HEK293 (cell line): ENCODE measurements at regions not wholly inside any gene's neighbourhood (a gene's known extent, or its start where the extent isn't known, plus 50 kb on each side); places are given as distances from the start of the nearest gene placed in this dataset.

ENCODE experiments used
- CTCF ChIA-PET: fragments of 350-600 bp; formaldehyde crosslinking; extraction: SDS; loops from one replicate; lab custom pipeline; 2021; ENCODE audit warnings: antibody characterized with exemption; lab: Yijun Ruan, JAX
- POLR2A ChIA-PET: fragments of 300-600 bp; formaldehyde crosslinking; extraction: SDS; loops from one replicate; lab custom pipeline; 2020; ENCODE audit warnings: antibody characterized with exemption, inconsistent platforms; lab: Yijun Ruan, JAX
- H3K27ac ChIP-seq: fragments of 200-500 bp; sonication (Bioruptor generic); 2 replicates; pipeline ENCODE4 v1.5.1; 2014; ENCODE audit warnings: low read depth, low read length, control low read depth, inconsistent platforms; ENCODE audit errors: extremely low read depth
- H3K36me3 ChIP-seq, 2 experiments: fragments of 200-500 bp in 1 of 2; sonication (Bioruptor generic) in 1 of 2; 1 replicate in 1 of 2; 2 replicates in 1 of 2; pipeline ENCODE4 v1.5.1; 2014 to 2017; ENCODE audit warnings: inconsistent platforms in 2 of 2, low read length in 2 of 2; ENCODE audit not compliant: control insufficient read depth in 2 of 2, insufficient read depth in 1 of 2
- H3K4me1 ChIP-seq: fragments of 200-500 bp; sonication (Bioruptor generic); 2 replicates; pipeline ENCODE4 v1.5.1; 2014; ENCODE audit warnings: mild to moderate bottlenecking, low read length, inconsistent platforms; ENCODE audit not compliant: control insufficient read depth, insufficient read depth
- H3K4me3 ChIP-seq: 2 replicates; pipeline ENCODE4 v1.5.1; 2011; ENCODE audit warnings: low read depth, mild to moderate bottlenecking, control low read depth, low read length, moderate library complexity
- H3K9me3 ChIP-seq: fragments of 200-500 bp; sonication (Bioruptor generic); 2 replicates; pipeline ENCODE4 v1.5.1; 2014; ENCODE audit warnings: low read depth, low read length, inconsistent platforms; ENCODE audit not compliant: control insufficient read depth, insufficient read depth
- BCL11B ChIP-seq: fragments of 450-650 bp; formaldehyde crosslinking; IDR thresholded peaks from 2 replicates; pipeline ENCODE4 v1.5.1; 2016; ENCODE audit warnings: low read depth, missing biosample characterization, missing genetic modification characterization
- CTCF ChIP-seq: fragments of 450-650 bp; formaldehyde crosslinking; IDR thresholded peaks from 2 replicates; pipeline ENCODE4 v1.5.1; 2016; ENCODE audit warnings: missing biosample characterization, missing genetic modification characterization
- OSR2 ChIP-seq: fragments of 450-650 bp; formaldehyde crosslinking; IDR thresholded peaks from 2 replicates; pipeline ENCODE4 v1.5.1; 2016; ENCODE audit warnings: missing biosample characterization, missing genetic modification characterization
- PRDM4 ChIP-seq: fragments of 450-650 bp; formaldehyde crosslinking; IDR thresholded peaks from 2 replicates; pipeline ENCODE4 v1.5.1; 2017; ENCODE audit warnings: missing biosample characterization, missing genetic modification characterization
- SALL2 ChIP-seq: fragments of 450-650 bp; formaldehyde crosslinking; IDR thresholded peaks from 2 replicates; pipeline ENCODE4 v1.5.0; 2017; ENCODE audit warnings: missing biosample characterization, mild to moderate bottlenecking, missing genetic modification characterization, borderline replicate concordance
- SCRT2 ChIP-seq: fragments of 450-650 bp; formaldehyde crosslinking; IDR thresholded peaks from 2 replicates; pipeline ENCODE4 v1.5.1; 2016; ENCODE audit warnings: missing biosample characterization, missing genetic modification characterization
- TRIM28 ChIP-seq: IDR thresholded peaks from 2 replicates; pipeline ENCODE4 v1.6.1; 2011; ENCODE audit warnings: low read length, control low read depth, borderline replicate concordance
- ZBTB20 ChIP-seq: fragments of 450-650 bp; formaldehyde crosslinking; IDR thresholded peaks from 2 replicates; pipeline ENCODE4 v1.5.1; 2016; ENCODE audit warnings: missing biosample characterization, missing genetic modification characterization
- ZBTB6 ChIP-seq: fragments of 450-650 bp; formaldehyde crosslinking; IDR thresholded peaks from 2 replicates; pipeline ENCODE4 v1.5.1; 2017; ENCODE audit warnings: missing biosample characterization, missing genetic modification characterization
- ZNF184 ChIP-seq: fragments of 450-650 bp; IDR thresholded peaks from 2 replicates; pipeline ENCODE4 v1.5.1; 2018; ENCODE audit warnings: missing biosample characterization, mild to moderate bottlenecking, missing genetic modification characterization
- ZNF391 ChIP-seq: fragments of 450-650 bp; formaldehyde crosslinking; IDR thresholded peaks from 2 replicates; pipeline ENCODE4 v1.5.1; 2016; ENCODE audit warnings: low read depth, missing biosample characterization, missing genetic modification characterization, borderline replicate concordance
- ZNF433 ChIP-seq: fragments of 450-650 bp; formaldehyde crosslinking; IDR thresholded peaks from 2 replicates; pipeline ENCODE4 v1.5.1; 2016; ENCODE audit warnings: missing biosample characterization, missing genetic modification characterization, low read depth
- ZNF585B ChIP-seq: fragments of 450-650 bp; formaldehyde crosslinking; IDR thresholded peaks from 2 replicates; pipeline ENCODE4 v1.5.1; 2016; ENCODE audit warnings: missing biosample characterization, missing genetic modification characterization
- ZNF596 ChIP-seq: fragments of 450-650 bp; IDR thresholded peaks from 2 replicates; pipeline ENCODE4 v1.5.0; 2018; ENCODE audit warnings: missing biosample characterization, mild to moderate bottlenecking, missing genetic modification characterization, moderate library complexity
- ZNF610 ChIP-seq: fragments of 450-650 bp; formaldehyde crosslinking; IDR thresholded peaks from 2 replicates; pipeline ENCODE4 v1.5.1; 2016; ENCODE audit warnings: missing biosample characterization, missing genetic modification characterization, borderline replicate concordance
- ZNF654 ChIP-seq: fragments of 450-650 bp; formaldehyde crosslinking; IDR thresholded peaks from 2 replicates; pipeline ENCODE4 v1.5.1; 2016; ENCODE audit warnings: low read depth, missing biosample characterization, missing genetic modification characterization
- ZNF791 ChIP-seq: fragments of 450-650 bp; formaldehyde crosslinking; IDR thresholded peaks from 2 replicates; pipeline ENCODE4 v1.5.1; 2016; ENCODE audit warnings: missing biosample characterization, missing genetic modification characterization
- ZNF837 ChIP-seq: fragments of 450-650 bp; formaldehyde crosslinking; IDR thresholded peaks from 2 replicates; pipeline ENCODE4 v1.5.1; 2016; ENCODE audit warnings: missing biosample characterization, missing genetic modification characterization

- POLR2A ChIA-PET, result no interaction called here
- TF ChIP-seq SALL2 (no peak), ZNF433 (tag by site-specific recombination) (no peak), ZNF610 (tag by site-specific recombination) (no peak), PRDM4 (tag by site-specific recombination) (no peak)
- CTCF ChIA-PET, result no interaction called here
- no peak overlapping the region for H3K4me3 ChIP-seq
- no peaks in the 10 kb centered on the region for H3K4me1 ChIP-seq
- H3K36me3 ChIP-seq, result no peaks in the 10 kb centered on the region
- H3K27ac ChIP-seq, result no peak overlapping the region
- no peaks in the 10 kb centered on the region for H3K9me3 ChIP-seq
Observed at GRCh38 chr15:95712785-95713184, 617.7 kb upstream of the NR2F2 start.

- POLR2A ChIA-PET, result no interaction called here
- H3K9me3 ChIP-seq, result no peaks in the 10 kb centered on the region
- CTCF ChIA-PET, result no interaction called here
- no peaks in the 10 kb centered on the region for H3K36me3 ChIP-seq
- H3K27ac ChIP-seq, result no peak overlapping the region
- no peaks in the 10 kb centered on the region for H3K4me1 ChIP-seq
- no peak overlapping the region for H3K4me3 ChIP-seq
- TF ChIP-seq ZNF654 (tag by site-specific recombination) (no peak), ZNF391 (tag by site-specific recombination) (no peak), ZNF837 (tag by site-specific recombination) (no peak), ZNF184 (tag by site-specific recombination) (no peak), BCL11B (tag by site-specific recombination) (no peak), SCRT2 (tag by site-specific recombination) (no peak), ZNF596 (tag by site-specific recombination) (no peak), ZBTB6 (no peak), ZNF791 (tag by site-specific recombination) (no peak), OSR2 (tag by site-specific recombination) (no peak), CTCF (tag by site-specific recombination) (no peak), TRIM28 (no peak), ZNF585B (tag by site-specific recombination) (no peak), ZBTB20 (no peak)
Observed at GRCh38 chr15:95713324-95713723, 617.2 kb upstream of the NR2F2 start.
